ENCODE measurements at regions not wholly inside any gene's neighbourhood (a gene's known extent, or its start where the extent isn't known, plus 50 kb on each side); places are given as distances from the start of the nearest gene placed in this dataset.
"Not testable (repeated sequence)": the region's sequence is repeated elsewhere in the genome, so short reads cannot be mapped to it uniquely, and the experiment has no call there.

- DNase-seq (ENCODE audit: low read depth), result no peak
These were observed 86.2 kb downstream of the PRR15 start for GRCh38 chr7:29649876-29650275.

GRCh38 chr7:29651477-29651876, 87.8 kb downstream of the PRR15 start:
- no peak for DNase-seq (ENCODE audit: low read depth)

GRCh38 chr7:29652556-29652955, 88.9 kb downstream of the PRR15 start:
- DNase-seq (ENCODE audit: low read depth), result no peak

DNA sequence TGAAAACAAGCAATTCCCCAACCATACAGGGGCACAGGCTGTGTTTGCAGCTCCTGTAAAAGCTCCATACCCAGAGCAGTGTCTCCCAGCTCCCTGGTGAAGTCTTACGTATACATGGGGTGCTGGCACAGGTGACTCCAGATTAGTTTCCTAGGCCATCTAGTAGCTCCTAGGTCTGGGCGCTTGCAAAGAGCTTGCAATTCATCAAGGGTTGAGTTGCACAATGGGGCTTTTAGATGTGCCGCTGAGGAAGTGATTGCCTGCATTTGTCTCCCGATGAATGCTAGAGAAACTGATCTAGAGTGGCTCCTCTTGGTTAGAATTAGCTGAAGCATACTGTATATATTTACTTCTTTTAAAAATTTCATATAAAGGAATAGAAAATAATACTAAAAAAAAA, 90.7 kb downstream of the PRR15 start:
- not testable (repeated sequence) for DNase-seq (ENCODE audit: low read depth)

DNA sequence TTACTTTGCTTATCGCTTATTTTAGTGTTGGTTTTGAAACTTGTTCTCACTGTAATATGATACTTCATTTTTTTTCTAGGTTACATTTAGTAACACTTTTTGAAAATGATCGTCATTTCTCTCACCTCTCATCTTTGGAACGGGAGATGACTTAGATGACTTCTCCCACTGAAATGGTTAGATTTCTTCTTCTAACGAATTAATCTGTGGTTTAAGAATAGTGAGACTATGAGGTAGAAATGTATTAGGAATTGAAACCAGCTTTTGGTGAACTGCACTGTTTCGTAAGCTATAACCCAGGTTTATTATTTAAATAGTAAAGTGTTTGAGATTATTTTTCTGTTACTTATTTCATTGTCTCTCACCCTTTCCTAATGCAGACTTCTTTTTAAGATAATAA, 93.7 kb downstream of the PRR15 start:
- no peak for DNase-seq (ENCODE audit: low read depth)

GRCh38 chr7:29657856-29658255, 94.2 kb downstream of the PRR15 start:
- DNase-seq (ENCODE audit: low read depth), result no peak

DNA sequence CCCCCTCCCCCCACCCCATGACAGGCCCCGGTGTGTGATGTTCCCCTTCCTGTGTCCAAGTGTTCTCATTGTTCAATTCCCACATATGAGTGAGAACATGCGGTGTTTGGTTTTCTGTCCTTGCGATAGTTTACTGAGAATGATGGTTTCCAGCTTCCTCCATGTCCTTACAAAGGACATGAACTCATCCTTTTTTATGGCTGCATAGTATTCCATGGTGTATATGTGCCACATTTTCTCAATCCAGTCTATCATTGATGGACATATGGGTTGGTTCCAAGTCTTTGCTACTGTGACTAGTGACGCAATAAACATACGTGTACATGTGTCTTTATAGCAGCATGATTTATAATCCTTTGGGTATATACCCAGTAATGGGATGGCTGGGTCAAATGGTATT, 95.6 kb downstream of the PRR15 start:
- DNase-seq (ENCODE audit: low read depth), result not testable (repeated sequence)

DNA sequence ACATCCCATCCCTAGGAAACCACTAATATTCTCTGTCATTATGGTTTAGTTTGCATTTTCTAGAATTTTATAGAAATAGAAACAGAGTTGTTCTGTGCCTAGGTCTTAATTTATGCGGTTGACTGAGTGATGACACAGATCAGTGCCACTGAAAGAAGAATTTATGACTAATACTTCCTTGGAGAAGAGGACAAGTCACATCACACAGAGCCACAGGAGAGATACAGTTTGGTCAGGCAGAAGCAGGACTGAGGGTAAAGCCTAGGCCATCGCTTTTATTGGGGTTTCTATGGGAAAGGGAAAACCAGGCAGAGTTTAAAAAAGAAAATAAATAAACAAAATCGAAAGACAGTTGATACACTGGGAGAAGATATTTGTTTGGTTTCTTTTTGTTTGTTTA, 99.3 kb downstream of the PRR15 start:
- not testable (repeated sequence) for DNase-seq (ENCODE audit: low read depth)

DNA sequence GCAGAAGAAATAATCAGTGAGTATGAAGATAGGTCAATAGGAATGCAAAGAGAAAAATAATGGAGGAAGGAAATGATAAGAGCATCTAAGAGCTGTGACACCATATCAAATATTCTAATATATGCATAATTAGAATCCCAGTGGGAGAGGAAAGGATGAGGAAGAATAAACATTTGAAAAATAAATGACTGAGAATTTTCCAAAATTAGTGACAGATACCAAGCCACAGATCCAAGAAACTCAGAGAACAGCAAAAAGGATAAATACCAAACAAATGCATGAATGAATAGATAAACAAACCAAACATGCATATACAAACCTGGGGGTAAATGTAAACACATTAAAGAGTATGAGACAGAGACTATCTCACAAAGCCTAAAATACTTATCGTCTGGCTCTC, 101.4 kb downstream of the PRR15 start:
- not testable (repeated sequence) for DNase-seq (ENCODE audit: low read depth)

- not testable (repeated sequence) for DNase-seq (ENCODE audit: low read depth)
These were observed 103.5 kb downstream of the PRR15 start for GRCh38 chr7:29667096-29667669.

- not testable (repeated sequence) for DNase-seq (ENCODE audit: low read depth)
These were observed 107.7 kb downstream of the PRR15 start for GRCh38 chr7:29671286-29671685.

DNA sequence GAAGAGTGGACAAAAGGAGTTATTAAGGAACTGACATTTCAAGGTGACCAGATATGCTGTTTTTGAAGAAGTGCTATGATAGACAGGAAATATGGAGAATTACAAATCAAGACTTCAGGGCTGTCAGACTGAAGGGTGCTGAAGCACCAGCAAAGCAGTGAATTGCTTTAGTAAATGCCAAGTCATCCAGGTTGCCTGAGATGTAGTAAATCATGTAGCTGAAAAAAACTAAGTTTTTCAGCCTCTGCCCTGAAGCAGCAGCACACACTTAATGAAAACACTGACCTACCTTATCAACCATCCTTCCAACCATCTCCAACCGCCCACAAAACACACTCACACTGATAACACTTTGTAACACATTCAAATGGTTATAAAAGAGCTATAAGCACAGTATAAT, 110.0 kb downstream of the PRR15 start:
- DNase-seq (ENCODE audit: low read depth), result not testable (repeated sequence)

- DNase-seq (ENCODE audit: low read depth), result not testable (repeated sequence)
These were observed 111.0 kb downstream of the PRR15 start for GRCh38 chr7:29674626-29675025.

- DNase-seq (ENCODE audit: low read depth), result not testable (repeated sequence)
These were observed 113.6 kb downstream of the PRR15 start for GRCh38 chr7:29677254-29677653.

- DNase-seq (ENCODE audit: low read depth), result not testable (repeated sequence)
These were observed 116.3 kb downstream of the PRR15 start for GRCh38 chr7:29679963-29680362.

GRCh38 chr7:29680601-29681000, 117.0 kb downstream of the PRR15 start:
- not testable (repeated sequence) for DNase-seq (ENCODE audit: low read depth)

DNA sequence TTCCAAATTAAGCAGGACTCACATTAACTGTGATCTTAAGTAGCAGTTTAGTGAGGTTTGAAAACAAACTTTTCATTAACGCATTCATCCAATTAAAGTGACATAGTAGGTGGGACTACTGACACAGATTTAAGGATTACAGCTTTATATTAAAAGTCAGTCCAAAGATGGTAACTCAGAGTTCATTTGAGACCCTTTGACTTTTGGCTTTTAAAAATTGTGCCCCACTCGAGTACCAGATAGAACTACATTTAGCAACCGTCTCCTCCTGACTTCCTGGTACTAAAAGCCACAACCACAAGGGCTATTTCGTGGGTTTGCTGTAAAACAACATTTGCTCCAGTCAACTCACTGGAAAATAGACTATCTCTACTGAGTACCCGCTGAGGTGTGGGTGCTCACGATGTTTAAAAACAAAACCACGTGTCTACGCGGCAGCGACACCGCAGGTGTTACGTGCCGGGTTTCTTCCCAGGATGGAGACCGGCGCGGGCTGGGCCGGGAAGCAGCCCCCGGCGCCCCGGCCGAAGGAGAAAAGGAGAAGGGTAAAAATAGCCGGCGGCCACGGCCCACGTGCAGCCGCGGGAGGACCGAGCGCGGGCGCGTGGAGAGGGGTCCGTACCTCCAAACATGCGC, 120.6 kb downstream of the PRR15 start:
- not testable (repeated sequence) for DNase-seq (ENCODE audit: low read depth)

DNA sequence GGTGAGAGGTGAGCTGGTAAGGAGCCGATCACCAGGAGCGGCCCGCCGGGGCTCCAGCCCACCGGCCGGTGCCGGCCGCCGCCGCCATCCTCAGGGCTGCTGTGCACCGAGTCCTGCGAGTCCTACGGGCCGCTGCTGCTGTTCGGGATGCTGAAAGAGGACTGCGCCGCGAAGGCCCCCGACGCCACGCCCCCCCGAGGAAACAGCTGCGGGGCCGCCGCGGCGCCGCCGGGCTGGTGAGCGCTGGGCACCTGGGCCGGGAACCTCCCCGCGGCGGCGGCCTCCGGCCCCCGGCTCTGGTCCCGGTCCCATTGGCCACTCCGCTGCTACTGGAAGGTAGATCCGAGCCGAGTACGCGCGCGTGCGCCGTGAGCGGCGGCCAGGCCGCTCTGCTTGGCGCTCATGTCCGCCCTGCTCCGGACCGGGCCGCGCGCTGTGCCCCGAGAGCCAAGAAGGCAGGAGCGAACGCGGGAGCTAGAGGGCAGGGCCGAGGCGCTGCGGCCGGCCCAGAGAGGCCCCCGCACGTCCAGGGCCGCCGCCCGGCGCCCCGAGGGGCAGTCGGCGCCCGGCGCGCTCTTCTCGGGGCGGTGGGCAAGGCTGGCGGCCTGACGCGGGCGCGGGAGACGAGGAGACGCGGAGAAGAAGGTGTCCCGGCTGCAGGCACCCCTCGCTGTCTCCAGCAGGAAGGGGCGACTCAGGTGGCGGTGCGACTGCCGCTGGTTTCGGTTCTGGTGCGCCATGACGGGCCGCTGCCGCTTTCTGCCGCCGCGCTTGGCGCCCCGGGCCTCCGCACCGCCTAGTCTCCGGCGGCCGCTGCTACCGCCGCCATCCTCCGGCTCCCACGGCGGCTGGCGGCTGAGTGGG, 121.3 kb upstream of the WIPF3 start:
- peak; percentile 36 for DNase-seq (ENCODE audit: low read depth)

DNA sequence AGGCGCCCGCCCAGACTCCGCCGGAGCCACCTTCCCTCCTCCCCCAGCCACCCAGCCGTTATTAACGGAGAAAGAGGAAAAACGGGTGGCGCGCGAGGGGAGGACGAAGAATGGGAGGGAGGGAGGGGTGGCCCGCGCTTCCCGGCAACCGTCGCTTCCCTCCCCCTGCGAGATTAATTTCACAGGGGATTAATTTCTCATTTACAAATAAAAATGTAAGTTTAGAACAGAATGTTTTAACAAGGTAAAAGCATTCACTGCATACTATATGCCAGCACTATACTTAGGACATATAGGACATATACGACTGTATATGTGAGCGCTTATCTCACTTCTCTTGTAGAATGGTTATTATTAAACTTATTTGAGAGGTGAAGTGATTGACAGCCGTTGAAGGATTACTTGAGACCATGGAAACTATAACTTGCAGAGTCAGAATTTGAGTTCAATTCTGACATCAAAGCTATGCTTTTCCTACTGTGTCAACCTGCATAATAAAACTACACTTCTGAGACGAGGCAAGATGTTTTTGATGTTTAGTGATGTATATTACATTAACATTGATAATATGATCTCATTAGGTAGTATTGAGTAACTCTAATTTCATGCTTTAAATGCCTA, 120.5 kb upstream of the WIPF3 start:
- DNase-seq (ENCODE audit: low read depth), result not testable (repeated sequence)

DNA sequence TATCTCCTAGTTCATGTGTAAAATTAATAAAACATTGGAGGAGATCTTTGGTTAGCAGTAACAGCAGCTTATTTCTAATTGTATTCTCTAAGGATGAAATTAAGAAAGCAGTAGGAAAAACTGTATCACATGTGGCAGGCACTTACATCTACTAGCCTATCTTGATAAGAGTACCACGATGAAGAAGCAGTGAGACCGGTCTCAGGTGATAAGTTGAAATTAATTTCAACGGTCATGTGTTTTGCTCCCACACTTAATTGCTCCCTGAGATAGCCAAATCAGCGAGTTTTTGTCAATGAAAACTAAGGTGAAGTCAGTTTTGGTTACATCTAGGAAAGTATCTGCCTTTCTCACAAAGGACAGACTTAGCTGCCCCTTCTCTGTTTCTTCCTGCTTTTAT, 115.8 kb upstream of the WIPF3 start:
- DNase-seq (ENCODE audit: low read depth), result not testable (repeated sequence)

DNA sequence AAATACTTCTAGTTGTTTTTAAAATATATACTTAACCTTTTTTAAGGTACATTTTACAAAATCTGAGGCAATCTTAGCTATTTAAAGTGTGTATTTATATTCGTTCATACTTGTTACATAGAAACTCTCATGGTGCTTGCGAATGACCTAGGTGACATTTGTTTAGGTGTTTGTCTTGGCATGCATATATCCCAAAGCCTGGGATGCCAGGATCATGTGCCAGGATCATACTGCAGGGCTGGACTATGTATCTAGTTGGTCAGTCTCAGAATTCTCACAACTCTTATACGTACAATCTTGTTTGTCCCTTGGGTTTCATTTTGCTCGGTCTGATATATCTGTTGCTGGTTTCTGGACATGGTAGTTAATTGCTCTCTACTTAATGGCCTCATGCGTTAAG, 109.9 kb upstream of the WIPF3 start:
- DNase-seq (ENCODE audit: low read depth), result not testable (repeated sequence)

GRCh38 chr7:29699723-29700122, 106.6 kb upstream of the WIPF3 start:
- not testable (repeated sequence) for DNase-seq (ENCODE audit: low read depth)

DNA sequence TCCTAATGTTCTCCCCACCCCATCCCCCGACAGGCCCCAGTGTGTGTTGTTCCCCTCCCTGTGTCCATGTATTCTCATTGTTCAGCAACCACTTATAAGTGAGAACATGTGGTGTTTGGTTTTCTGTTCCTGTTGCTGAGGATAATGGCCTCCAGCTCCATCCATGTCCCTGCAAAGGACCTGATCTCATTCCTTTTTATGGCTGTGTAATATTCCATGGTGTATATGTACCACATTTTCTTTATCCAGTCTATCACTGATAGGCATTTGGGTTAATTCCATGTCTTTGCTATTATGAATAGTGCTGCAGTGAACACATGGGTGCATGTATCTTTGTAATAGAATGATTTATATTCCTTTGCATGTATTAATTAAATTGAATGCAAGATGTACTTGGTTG, 104.8 kb upstream of the WIPF3 start:
- not testable (repeated sequence) for DNase-seq (ENCODE audit: low read depth)
